T-cell (primary cell): ENCODE measurements at regions not wholly inside any gene's neighbourhood (a gene's known extent, or its start where the extent isn't known, plus 50 kb on each side); places are given as distances from the start of the nearest gene placed in this dataset.

Experiments
- ATAC-seq, 4 experiments: fragments of 200-7000 bp in 3 of 4; fragments of 150-1000 bp in 1 of 4; cut with Tn5 transposase; replicated peaks in 1 of 4; 1 replicate in 3 of 4; 2 replicates in 1 of 4; pipeline ENCODE4 v1.10.0; 2021; ENCODE audit warnings: moderate library complexity in 3 of 4, mild to moderate bottlenecking in 2 of 4, moderate number of reproducible peaks in 1 of 4
- CTCF ChIA-PET, 2 donors: fragments of 300-600 bp; sonication (Branson Sonifier 250); formaldehyde crosslinking; loops; one replicate each; lab custom pipeline; 2022; ENCODE audit warnings: antibody characterized with exemption in 2 of 2; lab: Charles Lee
- POLR2A ChIA-PET, 2 donors: fragments of 300-600 bp; sonication (Branson Sonifier 250); formaldehyde crosslinking; loops; one replicate each; lab custom pipeline; 2022; ENCODE audit warnings: antibody characterized with exemption in 2 of 2; lab: Charles Lee
- DNase-seq, 35 experiments: peaks; one replicate each; pipeline versions ENCODE4 v3.0.0 to v3.0.0-alpha.2; 2013 to 2023
- H3K27ac ChIP-seq: one replicate; pipeline ENCODE4 v1.5.1; 2013; ENCODE audit warnings: low read length
- H3K27me3 ChIP-seq, 2 experiments: replicated peaks in 1 of 2; 1 replicate in 1 of 2; 2 replicates in 1 of 2; pipeline versions ENCODE4 v1.6.1 to v1.7.0; 2013; ENCODE audit warnings: low read length in 1 of 2, mixed read lengths in 1 of 2; ENCODE audit not compliant: control insufficient read depth in 2 of 2, insufficient read depth in 2 of 2; ENCODE audit errors: extremely low read depth in 1 of 2
- H3K36me3 ChIP-seq, 2 donors: 1 replicate in 1 of 2; 2 replicates in 1 of 2; pipeline versions ENCODE4 v1.6.1 to v1.7.0; 2013; ENCODE audit warnings: low read length in 1 of 2; ENCODE audit not compliant: control insufficient read depth in 2 of 2, insufficient read depth in 1 of 2; ENCODE audit errors: extremely low read depth in 1 of 2
- H3K4me1 ChIP-seq, 2 experiments: 1 replicate in 1 of 2; 2 replicates in 1 of 2; pipeline versions ENCODE4 v1.6.1 to v1.7.0; 2013; ENCODE audit warnings: low read length in 2 of 2, mixed read lengths in 1 of 2; ENCODE audit not compliant: insufficient read depth in 2 of 2, control insufficient read depth in 1 of 2; ENCODE audit errors: extremely low read depth in 1 of 2
- H3K4me3 ChIP-seq, 2 donors: 1 replicate in 1 of 2; 2 replicates in 1 of 2; pipeline versions ENCODE4 v1.5.1 to v1.7.0; 2013; ENCODE audit warnings: mild to moderate bottlenecking in 2 of 2, low read length in 1 of 2, moderate library complexity in 1 of 2; ENCODE audit not compliant: control insufficient read depth in 1 of 2; ENCODE audit errors: extremely low read depth in 1 of 2
- H3K9me3 ChIP-seq: 2 replicates; pipeline ENCODE4 v1.7.0; 2013
- H3K27ac Mint-ChIP-seq, 2 donors: one replicate each; pipeline ENCODE4 v1.8.0; 2020 to 2021; ENCODE audit warnings: mild to moderate bottlenecking in 2 of 2, mixed read lengths in 2 of 2
- H3K27me3 Mint-ChIP-seq, 2 donors: one replicate each; pipeline ENCODE4 v1.8.0; 2021 to 2022; ENCODE audit warnings: mixed read lengths in 2 of 2
- H3K36me3 Mint-ChIP-seq: one replicate; pipeline ENCODE4 v1.8.0; 2021; ENCODE audit warnings: mixed read lengths
- H3K4me1 Mint-ChIP-seq, 3 donors: one replicate each; pipeline ENCODE4 v1.8.0; 2020 to 2022; ENCODE audit warnings: mixed read lengths in 3 of 3, mild to moderate bottlenecking in 1 of 3
- H3K4me3 Mint-ChIP-seq, 3 donors: one replicate each; pipeline ENCODE4 v1.8.0; 2020 to 2022; ENCODE audit warnings: mild to moderate bottlenecking in 3 of 3, mixed read lengths in 3 of 3, moderate library complexity in 3 of 3
- H3K9me3 Mint-ChIP-seq, 3 donors: one replicate each; pipeline ENCODE4 v1.8.0; 2020 to 2022; ENCODE audit warnings: mixed read lengths in 3 of 3
- WGBS: methylation state at CpG from one replicate; pipeline ENCODE4 v1.1.5; 2013; ENCODE audit warnings: missing lambda C conversion rate; ENCODE audit not compliant: insufficient coverage; 5-methylcytosine and 5-hydroxymethylcytosine counted together

DNA sequence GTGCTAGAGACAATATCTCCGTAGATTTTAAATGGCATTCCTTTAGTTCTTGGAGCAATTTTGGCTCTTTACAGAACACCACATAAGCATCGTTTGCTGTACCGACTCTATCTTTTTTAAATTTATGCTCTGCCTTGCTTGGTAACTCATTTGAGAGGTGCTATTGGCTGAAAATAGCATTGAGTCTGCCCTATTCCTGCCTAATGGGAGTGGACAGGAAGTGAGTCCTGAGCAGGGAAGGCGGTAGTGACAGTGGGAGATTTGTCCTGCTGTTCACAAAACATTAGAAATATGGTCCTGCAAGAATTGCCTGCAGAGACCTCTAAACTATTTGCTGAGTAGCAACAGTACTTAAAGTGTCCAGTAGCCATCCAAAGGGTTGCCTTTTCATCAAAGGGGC, 115.2 kb upstream of the IFNE start:
- H3K4me3 Mint-ChIP-seq = no peak overlapping the region
- H3K27me3 Mint-ChIP-seq = peaks cover 0 to 12% of the 10 kb centered on the region in 2 donors
- H3K9me3 Mint-ChIP-seq = no peaks in the 10 kb centered on the region
- CTCF ChIA-PET = no interaction called here
- H3K27ac ChIP-seq = no peak overlapping the region
- H3K27me3 ChIP-seq = peaks cover 0 to 8% of the 10 kb centered on the region in 2 experiments
- peaks cover 0 to 2% (median under 1%) of the 10 kb centered on the region in 3 donors for H3K4me1 Mint-ChIP-seq
- H3K4me3 ChIP-seq = no peak overlapping the region
- H3K27ac Mint-ChIP-seq = no peak overlapping the region
- POLR2A ChIA-PET = no interaction called here
- no peaks in the 10 kb centered on the region for H3K4me1 ChIP-seq
- H3K36me3 Mint-ChIP-seq = no peaks in the 10 kb centered on the region
- no peaks in the 10 kb centered on the region for H3K36me3 ChIP-seq
- WGBS = 86% methylated on average over 1 of the region's 4 CpGs
- ATAC-seq = no peak
- H3K9me3 ChIP-seq = no peaks in the 10 kb centered on the region
- no peak for DNase-seq

DNA sequence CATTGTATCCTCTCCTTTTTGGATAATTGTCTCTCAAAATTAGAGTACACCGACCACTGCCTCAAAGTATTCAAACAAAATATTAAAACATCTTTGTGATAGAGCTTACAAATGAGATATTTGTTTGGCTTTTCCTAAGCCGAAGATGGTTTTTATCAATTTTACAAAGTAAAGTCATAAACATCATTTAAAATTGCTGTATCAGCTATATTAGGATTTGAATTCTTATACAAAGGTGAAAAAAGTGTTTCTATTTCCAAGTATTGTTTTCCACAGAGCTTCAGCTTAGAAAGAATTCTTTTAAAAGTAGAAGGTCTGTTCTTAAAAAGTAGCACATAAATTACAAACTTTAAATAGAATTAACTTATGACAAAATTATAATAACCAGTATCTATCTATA, 116.6 kb upstream of the IFNE start:
- Mint-ChIP-seq H3K36me3 (no peaks in the 10 kb centered on the region), H3K9me3 (no peaks in the 10 kb centered on the region), H3K4me1 (peaks cover 0 to 2% (median 0%) of the 10 kb centered on the region in 3 donors), H3K27me3 (peaks cover under 1 to 12% of the 10 kb centered on the region in 2 donors), H3K4me3 (no peak overlapping the region), H3K27ac (no peak overlapping the region)
- H3K36me3 ChIP-seq = no peaks in the 10 kb centered on the region
- no peaks in the 10 kb centered on the region for H3K9me3 ChIP-seq
- no peaks in the 10 kb centered on the region for H3K4me1 ChIP-seq
- WGBS = no CpG with 5 or more reads among the region's 2 CpGs
- H3K4me3 ChIP-seq = no peak overlapping the region
- no peak for ATAC-seq
- no peak for DNase-seq
- H3K27me3 ChIP-seq = peaks cover 0 to 8% of the 10 kb centered on the region in 2 experiments
- POLR2A ChIA-PET = interaction anchor here in 1 of 2 donors (0.7 kb wide), 1 partner anchor 24 kb away, joined by 10 read pairs; no protein-coding TSS in a partner anchor
- H3K27ac ChIP-seq = no peak overlapping the region
- CTCF ChIA-PET = interaction anchor here (0.7 kb wide), 2 partner anchors 11 to 827 kb away, joined by 6 to 8 read pairs; no protein-coding TSS in a partner anchor

DNA sequence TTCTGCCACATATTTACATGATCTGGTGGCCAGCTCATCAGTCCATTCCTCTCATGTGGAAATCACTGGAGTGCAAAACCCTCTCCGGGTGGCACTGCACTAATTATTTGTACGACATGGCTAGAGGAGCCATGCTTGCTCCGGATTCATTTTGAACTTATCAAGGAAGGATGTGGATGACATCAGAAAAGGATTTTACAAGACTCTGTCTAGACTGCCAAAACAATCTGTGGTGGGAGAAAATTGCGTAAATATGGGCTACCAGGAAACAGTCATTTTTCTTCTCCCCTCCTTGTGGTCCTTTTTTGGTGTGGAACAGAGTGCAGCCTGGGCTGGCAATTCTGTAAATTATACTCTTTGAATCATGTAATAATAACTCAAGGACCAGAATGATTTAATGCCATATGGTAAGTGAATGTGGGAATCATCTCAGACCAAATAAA, 123.4 kb upstream of the IFNE start:
- 37% methylated on average over 2 of the region's 4 CpGs for WGBS
- no peaks in the 10 kb centered on the region for H3K9me3 ChIP-seq
- Mint-ChIP-seq H3K4me1 (peaks cover 11 to 41% (median 24%) of the 10 kb centered on the region in 3 donors), H3K9me3 (no peaks in the 10 kb centered on the region), H3K4me3 (no peak overlapping the region), H3K27ac (peak overlapping the region in 1 of 2 donors; percentile 0), H3K27me3 (peaks cover 3% of the 10 kb centered on the region in 2 donors), H3K36me3 (no peaks in the 10 kb centered on the region)
- H3K27me3 ChIP-seq = peaks cover 0 to 4% of the 10 kb centered on the region in 2 experiments
- no peaks in the 10 kb centered on the region for H3K36me3 ChIP-seq
- ChIA-PET POLR2A (interaction anchor here in 1 of 2 donors (0.6 kb wide), 1 partner anchor 63 kb away, joined by 3 read pairs; no protein-coding TSS in a partner anchor), CTCF (no interaction called here)
- ATAC-seq (no peak), DNase-seq (no peak)
- H3K4me1 ChIP-seq = peaks cover 0 to 3% of the 10 kb centered on the region in 2 experiments
- no peak overlapping the region for H3K27ac ChIP-seq
- H3K4me3 ChIP-seq = no peak overlapping the region

DNA sequence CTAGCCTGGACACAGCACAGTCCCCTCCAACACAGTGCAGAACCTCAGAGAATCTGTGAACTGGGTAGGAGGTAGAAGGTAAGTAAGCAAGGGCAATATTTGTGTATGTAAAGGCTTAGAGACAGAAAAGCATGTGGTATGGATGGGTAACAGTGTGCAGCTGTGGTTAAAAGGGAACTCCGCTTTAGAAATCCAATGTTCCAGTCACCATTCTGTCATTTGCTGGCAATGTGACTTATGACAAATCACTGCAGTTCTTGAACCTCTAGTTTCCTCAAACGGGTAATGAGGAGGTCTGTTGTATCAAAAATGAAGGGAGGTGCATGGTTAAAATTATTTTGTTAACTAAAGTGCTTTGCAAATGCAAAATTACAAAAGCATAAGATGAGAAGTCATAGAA, 125.5 kb upstream of the IFNE start:
- peaks cover 24 to 58% (median 42%) of the 10 kb centered on the region in 3 donors for H3K4me1 Mint-ChIP-seq
- CTCF ChIA-PET = no interaction called here

DNA sequence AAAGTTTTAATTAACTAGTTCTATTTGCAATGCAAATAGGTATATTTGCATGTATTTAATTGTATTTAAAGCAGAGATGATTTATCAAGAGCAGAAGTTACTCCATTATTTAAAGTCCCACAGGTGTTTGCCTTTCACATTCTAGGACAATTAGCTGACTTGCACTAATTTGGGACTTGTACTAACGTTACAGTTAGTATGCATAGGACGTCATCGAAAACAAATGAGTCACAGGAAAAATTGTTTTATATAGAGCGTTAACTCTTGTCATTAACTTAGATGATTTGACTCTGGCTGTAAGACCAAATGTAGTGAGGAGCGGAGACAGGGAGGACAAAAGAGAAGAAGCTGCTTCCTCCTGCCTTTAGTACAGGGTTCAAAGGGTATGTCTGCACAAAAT, 126.1 kb upstream of the IFNE start:
- H3K9me3 ChIP-seq = no peaks in the 10 kb centered on the region
- 94% methylated on average over 3 of the region's 5 CpGs for WGBS
- H3K4me1 Mint-ChIP-seq = peaks cover 25 to 58% (median 43%) of the 10 kb centered on the region in 3 donors

More for the DNA sequence above, 125.5 kb upstream of the IFNE start:
- Mint-ChIP-seq H3K27me3 (peaks cover 0 to 3% of the 10 kb centered on the region in 2 donors), H3K9me3 (no peaks in the 10 kb centered on the region), H3K27ac (no peak overlapping the region), H3K4me3 (no peak overlapping the region), H3K36me3 (no peaks in the 10 kb centered on the region)
- no peak overlapping the region for H3K4me3 ChIP-seq
- no peaks in the 10 kb centered on the region for H3K27me3 ChIP-seq
- H3K4me1 ChIP-seq = peaks cover 7 to 22% of the 10 kb centered on the region in 2 experiments
- ATAC-seq (no peak), DNase-seq (no peak)
- POLR2A ChIA-PET = no interaction called here
- WGBS = no CpG with 5 or more reads among the region's 2 CpGs
- H3K36me3 ChIP-seq = no peaks in the 10 kb centered on the region
- H3K9me3 ChIP-seq = no peaks in the 10 kb centered on the region
- no peak overlapping the region for H3K27ac ChIP-seq

DNA sequence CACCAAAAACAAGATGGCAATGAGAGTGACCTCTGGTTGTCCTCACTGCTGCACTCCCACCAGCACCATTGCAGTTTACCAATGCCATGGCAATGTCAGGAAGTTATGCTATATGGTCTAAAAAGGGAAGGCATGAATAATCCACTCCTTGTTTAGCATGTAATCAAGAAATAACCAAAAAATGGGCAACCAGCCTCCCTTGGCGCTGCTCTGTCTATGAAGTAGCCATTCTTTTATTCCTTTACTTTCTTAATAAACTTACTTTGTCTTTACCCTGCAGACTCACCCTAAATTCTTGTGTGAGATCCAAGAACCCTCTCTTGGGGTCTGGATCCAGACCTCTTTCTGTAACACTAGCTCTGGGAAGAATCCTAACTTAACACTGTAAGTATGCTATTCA, 127.4 kb upstream of the IFNE start:
- H3K9me3 ChIP-seq = no peaks in the 10 kb centered on the region
- peaks cover 17 to 27% of the 10 kb centered on the region in 2 experiments for H3K4me1 ChIP-seq
- no peak for ATAC-seq
- H3K27me3 ChIP-seq = no peaks in the 10 kb centered on the region
- no peak overlapping the region for H3K27ac ChIP-seq
- peaks cover 34 to 55% (median 52%) of the 10 kb centered on the region in 3 donors for H3K4me1 Mint-ChIP-seq
- H3K4me3 ChIP-seq = no peak overlapping the region
- CTCF ChIA-PET = interaction anchor here in 1 of 2 donors (0.6 kb wide), 1 partner anchor 11 kb away, joined by 6 read pairs; no protein-coding TSS in a partner anchor
- H3K36me3 Mint-ChIP-seq = no peaks in the 10 kb centered on the region
- 100% methylated on average over 1 of the region's 1 CpG for WGBS
- peak overlapping the region in 1 of 2 donors; percentile 35 for H3K27ac Mint-ChIP-seq
- H3K36me3 ChIP-seq = no peaks in the 10 kb centered on the region
- POLR2A ChIA-PET = no interaction called here
- no peak overlapping the region for H3K4me3 Mint-ChIP-seq
- no peaks in the 10 kb centered on the region for H3K9me3 Mint-ChIP-seq
- no peaks in the 10 kb centered on the region for H3K27me3 Mint-ChIP-seq
- no peak for DNase-seq

More for the DNA sequence above, 126.1 kb upstream of the IFNE start:
- H3K27ac Mint-ChIP-seq = no peak overlapping the region
- H3K27me3 Mint-ChIP-seq = peaks cover 0 to 3% of the 10 kb centered on the region in 2 donors
- no peaks in the 10 kb centered on the region for H3K9me3 Mint-ChIP-seq
- Histone ChIP-seq H3K4me3 (no peak overlapping the region), H3K36me3 (no peaks in the 10 kb centered on the region), H3K27me3 (no peaks in the 10 kb centered on the region), H3K27ac (no peak overlapping the region), H3K4me1 (peaks cover 13 to 25% of the 10 kb centered on the region in 2 experiments)
- CTCF ChIA-PET = no interaction called here
- DNase-seq = no peak
- H3K36me3 Mint-ChIP-seq = no peaks in the 10 kb centered on the region
- no peak overlapping the region for H3K4me3 Mint-ChIP-seq
- no peak for ATAC-seq
- POLR2A ChIA-PET = no interaction called here
